T-helper 2 cell treated with Interferon-gamma antibody and Interleukin-4, amounts not matched to agents 100 ng/mL and 5 ng/mL, for 36 hours (primary cell): ENCODE measurements at regions not wholly inside any gene's neighbourhood (a gene's known extent, or its start where the extent isn't known, plus 50 kb on each side); places are given as distances from the start of the nearest gene placed in this dataset.
"Not testable (repeated sequence)": the region's sequence is repeated elsewhere in the genome, so short reads cannot be mapped to it uniquely, and the experiment has no call there.

ENCODE experiments used
- intact Hi-C: fragments of 100-400 bp; cut with micrococcal nuclease; formaldehyde crosslinking; loops from one replicate; pipeline ENCODE4 v1.15.1; 2023

DNA sequence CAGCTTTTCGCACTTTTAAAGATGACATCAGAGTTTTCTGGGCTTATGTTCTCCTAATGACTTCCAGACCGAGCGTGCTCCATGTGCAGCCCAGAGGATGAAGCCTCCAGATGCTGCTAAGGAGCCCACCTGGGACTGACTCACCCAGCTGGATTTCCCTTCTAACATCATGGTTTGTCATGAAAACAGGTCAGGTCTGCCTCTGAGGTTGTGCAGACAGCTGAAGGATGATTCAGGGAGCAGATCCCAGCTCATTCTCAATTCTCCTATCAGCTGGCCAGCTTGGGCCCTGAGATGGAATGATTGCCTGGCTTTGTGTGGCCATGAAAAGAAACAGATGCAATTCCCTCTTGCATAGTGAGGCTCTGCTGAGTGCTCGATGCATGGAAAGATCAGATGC, 123.9 kb upstream of the DUSP10 start:
- intact Hi-C loops = no loop called here

DNA sequence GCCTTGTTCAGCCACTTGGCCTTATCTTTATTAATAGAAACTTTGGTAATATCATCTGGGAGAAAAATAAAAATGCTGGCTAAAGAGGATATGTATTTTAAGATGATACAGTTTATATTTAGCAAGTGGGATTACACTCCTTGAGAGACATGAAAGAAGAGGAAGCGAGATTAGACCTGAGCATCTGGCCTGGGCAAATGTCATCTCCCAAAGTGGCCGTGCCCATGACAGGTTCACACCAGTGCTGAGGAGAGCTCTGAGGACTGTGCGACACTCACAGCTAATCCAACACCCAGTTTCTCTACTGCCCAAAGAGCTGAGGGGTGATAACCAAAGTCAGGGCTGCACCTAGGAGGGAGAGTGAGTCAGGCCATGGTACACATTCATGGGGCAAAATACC, 121.7 kb upstream of the DUSP10 start:
- intact Hi-C loops = no loop called here

DNA sequence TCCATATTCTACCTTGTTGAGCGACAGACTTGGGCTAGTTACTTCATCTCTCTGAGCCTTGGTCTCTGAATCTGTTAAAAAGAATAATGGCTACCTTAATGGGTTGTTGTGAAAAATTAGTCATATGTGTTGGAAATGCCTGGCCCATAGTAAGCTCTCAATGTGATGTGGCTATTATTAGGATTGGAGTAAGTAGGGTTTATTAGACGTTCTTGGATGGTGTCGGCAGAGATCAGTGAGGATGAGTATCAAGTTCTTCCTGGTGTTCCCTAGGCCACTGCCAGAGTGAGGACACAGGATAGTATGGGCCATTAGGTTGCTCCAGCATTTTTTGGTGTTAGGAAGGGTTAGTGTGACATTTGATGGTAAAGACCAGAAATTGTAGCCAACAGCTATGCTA, 121.1 kb upstream of the DUSP10 start:
- intact Hi-C loops = no loop called here

DNA sequence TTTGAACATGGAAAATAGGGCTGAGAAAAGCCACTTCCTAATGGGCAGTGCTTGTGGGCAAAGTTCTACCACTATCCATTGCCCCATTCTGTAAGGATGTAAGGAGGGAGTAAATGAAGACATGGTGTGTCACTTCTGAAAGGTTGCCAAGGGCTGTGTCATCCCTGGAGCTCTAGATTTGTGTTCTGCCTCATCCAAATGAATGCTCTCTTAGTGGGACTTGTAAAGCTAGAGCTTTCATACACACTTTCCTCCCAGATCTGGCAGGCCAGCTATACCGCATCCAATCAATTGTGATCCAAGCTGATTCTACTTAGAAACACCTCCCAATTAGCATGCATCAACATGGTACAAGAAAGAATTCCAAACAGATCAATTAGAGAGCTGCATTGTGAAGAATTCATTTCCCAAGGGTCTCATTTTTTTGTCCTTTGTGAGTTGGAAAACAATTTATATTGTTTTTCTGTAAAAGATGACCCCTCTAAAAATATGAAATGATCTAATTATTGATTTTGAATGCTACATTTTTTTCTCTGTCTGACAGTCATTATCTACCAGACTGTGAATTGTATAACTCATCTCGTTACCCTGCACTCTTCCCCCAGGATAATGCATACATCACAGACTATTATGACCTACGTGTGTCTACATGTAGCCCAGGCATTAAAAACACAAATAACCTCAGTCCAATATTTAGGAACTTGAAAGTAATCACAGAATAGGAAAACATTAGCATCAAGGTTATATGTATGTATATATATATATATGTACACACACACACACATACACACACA, 117.1 kb upstream of the DUSP10 start:
- intact Hi-C loops = no loop called here

DNA sequence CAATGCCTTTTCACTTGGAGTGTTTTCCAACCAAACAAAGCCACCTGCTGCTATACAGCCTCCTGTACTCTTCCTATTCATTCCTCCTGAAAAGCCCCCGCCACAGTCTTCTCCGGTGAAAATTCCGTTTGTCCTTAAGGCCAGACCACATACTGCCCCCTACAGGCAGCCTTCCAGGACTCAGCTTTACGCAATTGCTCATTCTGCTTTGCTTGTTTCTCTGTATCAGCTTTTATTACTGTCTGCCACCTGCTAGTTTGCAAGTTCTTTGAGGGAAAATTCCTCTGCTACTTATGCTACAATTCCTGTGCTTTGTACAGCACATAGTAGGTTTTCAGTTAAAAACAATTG, 115.2 kb upstream of the DUSP10 start:
- intact Hi-C loops = not testable (repeated sequence)

DNA sequence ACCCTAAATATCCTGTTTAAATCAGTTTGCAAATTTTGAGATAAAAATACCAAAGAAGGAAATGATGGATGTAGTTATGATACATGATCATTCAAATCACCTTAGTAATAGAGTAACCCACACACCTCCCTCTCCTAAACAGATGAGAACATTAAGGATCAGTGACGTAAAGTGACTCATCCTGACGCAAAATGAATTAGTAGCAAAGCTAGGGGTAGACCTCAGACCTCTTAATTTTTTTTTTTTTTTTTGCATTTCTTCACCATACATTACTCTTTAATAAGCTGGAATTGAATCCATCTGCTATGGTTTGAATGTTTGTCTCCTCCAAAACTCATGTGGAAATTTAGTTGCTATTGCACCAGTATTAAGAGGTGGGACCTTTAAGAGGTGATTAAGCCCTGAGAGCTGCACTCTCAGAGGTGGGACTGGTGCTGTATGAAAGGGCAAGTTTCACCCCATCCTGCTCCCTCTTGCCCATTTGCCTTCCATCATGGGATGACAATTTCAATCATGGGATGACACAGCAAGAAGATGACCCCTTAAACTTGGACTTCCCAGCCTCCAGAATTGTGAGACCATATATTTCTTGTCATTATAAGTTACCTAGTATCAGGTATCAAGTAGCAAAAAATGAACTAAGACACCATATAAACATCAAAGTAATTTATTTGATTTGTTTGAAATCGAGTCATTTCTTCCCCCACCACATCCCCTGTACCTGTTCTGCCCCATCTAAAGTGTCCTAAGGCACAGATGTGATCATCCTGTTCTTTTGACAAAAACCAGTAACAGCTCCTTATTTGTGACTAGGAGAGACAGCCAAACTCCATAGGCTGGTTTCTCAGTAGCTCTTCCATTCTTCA, 114.6 kb upstream of the DUSP10 start:
- intact Hi-C loops = no loop called here

DNA sequence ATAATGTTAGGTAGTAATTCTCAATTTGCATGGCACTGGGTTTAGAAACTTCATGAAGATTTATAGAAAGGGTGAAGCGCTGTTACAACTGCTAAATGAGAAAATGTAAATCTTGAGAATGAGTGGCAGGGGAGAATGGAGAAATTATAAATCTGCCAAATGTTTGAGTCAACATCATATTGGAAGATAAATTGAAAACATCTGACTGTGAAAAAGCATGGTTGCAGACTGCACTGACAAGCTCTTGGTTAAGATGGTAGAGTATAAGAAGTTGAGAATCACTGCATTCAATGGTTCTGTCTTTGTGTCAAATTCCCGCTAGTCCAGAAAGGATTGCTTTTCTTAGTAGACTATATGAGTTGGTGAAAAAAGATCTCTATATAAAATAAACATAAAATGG, 113.3 kb upstream of the DUSP10 start:
- intact Hi-C loops = no loop called here

DNA sequence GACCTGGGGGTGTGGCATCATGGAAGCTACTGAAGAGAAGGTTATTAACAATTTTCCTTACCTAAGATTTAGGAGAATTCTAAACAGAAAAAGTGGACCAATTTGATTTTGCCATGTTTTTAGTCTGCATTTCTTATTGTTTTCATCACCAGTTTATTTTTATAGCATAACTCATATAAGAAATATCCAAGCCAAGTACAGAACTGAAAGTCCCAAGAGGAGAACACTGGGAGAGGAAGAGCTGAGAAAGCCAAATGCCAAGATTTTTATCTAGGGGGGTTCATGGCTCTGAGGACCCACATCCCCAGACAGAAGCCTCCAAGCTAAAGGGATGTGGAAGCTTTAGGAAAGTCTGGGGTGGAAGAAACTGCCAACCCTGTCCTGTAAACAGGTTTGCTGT, 109.4 kb upstream of the DUSP10 start:
- intact Hi-C loops = no loop called here

DNA sequence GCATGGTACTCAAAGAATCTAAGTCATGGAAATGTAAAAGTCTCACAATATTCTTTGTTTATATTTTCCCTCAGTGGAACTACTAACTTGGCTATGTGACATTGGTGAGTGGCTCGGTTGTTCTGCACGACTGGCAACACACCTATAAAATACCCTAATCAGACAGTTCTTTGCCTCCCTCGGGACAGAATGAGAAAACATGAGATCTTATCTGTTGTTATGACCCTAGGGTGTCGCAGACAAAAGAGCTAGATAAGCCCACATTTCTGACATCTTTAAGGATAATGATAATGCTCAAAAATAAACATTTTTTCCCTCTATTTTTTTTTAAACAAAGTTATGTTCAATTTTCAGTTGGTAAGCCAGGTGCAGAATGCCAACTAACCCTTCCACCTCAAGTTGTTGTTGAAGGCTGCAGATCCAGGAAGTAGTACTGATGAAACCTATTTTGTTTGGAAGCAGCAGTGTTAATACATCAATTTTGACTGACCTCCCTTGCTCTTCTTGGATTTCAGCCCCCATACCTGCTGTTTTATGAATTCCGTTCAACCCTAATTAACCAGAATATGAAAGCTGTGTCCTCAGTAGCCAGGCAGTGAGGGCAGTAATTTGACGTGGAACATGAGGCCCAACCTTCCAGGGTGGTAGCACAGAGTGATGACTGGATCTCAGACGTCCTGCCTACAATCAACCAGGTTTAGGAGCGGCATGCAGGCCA, 108.7 kb upstream of the DUSP10 start:
- intact Hi-C loops = no loop called here

DNA sequence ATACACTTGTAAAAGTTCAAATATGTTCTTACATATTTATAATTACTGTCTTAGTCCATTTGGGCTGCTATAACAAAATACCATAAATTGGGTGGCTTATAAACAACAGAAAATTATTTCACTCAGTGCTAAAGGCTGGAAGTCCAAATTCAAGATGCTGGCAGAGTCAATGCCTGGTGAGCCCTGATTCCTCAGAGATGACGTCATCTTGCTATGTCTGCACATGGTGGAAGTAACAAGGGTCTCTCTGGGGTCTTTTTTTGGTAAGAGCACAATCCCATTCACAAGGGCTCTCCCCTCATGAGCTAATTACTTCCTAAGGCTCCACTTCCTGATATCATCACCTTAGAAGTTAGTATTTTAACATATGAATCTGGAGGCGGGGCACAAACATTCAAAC, 108.0 kb upstream of the DUSP10 start:
- intact Hi-C loops = no loop called here

DNA sequence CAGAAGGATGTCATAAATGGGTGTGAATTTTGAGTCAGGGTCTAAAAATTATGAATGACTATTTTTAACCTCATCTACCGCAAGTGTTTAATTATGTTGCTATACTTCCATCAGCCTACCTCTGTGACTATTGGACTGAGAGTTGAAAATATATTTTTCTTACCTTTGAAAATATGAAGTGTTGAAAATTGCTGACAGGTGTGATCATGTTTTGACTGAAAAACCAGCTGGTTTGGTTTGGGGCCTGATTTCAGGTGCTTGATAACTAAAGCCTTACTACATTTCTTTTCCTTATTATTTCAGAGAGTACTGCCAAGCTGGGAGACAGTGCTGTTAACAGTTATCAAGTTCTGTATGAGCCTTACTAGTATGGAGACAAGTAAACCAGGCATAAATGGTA, 107.2 kb upstream of the DUSP10 start:
- intact Hi-C loops = no loop called here

DNA sequence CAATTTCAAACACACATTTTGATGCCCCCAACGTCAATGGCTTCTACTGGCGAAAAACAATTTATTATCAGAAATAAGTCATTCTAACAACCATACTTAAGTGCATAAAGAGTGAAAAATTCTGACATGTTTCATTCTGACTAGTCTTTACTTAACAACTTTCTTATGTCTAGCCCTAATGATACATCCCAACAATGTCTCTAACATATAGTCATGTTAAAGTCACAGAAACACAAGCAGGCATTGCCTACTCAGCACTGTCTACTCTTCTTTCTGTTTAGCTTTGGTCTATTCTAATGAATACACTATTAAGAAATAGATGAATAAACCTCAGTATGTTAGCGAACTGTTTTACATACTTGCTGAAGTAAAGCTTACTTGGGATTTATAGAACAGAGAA, 105.8 kb upstream of the DUSP10 start:
- intact Hi-C loops = no loop called here

DNA sequence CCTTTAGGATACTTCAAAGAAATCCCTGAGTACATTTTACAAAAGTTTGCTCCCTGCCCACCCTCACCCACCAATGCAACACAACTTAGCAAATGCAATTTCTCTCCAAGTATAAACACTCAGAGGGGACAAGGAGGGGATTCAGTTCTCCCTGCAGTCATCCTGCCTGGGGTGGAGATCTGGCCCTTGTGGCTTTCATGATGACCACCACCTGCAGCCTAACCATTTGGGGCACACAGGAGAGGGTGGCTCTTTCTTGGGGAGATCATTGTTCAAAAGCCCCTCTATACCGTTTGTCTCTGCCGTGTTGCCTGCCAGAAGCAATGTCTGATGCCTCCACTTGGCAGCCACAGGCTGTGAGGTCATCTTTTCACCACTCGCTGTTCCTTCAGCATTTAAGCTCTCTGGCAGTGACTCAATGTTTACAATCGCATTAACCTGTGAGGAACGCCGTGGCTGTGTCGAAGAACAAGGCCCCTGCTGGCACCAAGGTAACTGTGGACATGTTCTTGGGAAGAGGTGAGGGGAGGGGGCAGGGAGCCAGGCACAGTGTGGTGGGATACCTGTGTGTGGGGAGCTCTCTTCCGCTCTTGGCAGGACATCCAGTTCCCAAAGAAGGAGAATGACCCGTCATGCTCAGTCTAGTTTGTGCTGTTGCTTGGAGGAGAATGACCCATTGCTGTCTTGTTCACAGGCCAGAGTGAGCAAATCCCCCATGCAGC, 103.9 kb upstream of the DUSP10 start:
- intact Hi-C loops = no loop called here

DNA sequence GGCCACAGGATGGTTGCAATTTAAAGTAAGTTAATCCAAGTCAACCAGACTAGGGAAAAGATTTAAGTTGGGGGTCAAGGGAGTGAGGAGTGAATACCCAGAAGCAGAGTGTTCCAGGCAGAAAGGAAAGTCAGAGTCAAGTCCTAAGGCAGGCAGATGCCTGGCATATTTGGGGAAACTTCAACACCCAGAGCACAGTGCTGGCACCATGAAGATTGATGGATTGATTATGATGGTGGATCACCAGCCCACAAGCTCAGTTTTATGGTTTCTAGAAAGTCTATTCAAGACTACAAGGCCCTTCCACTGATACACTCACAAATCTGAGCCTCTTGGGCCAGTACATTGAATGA, 100.1 kb upstream of the DUSP10 start:
- intact Hi-C loops = no loop called here

DNA sequence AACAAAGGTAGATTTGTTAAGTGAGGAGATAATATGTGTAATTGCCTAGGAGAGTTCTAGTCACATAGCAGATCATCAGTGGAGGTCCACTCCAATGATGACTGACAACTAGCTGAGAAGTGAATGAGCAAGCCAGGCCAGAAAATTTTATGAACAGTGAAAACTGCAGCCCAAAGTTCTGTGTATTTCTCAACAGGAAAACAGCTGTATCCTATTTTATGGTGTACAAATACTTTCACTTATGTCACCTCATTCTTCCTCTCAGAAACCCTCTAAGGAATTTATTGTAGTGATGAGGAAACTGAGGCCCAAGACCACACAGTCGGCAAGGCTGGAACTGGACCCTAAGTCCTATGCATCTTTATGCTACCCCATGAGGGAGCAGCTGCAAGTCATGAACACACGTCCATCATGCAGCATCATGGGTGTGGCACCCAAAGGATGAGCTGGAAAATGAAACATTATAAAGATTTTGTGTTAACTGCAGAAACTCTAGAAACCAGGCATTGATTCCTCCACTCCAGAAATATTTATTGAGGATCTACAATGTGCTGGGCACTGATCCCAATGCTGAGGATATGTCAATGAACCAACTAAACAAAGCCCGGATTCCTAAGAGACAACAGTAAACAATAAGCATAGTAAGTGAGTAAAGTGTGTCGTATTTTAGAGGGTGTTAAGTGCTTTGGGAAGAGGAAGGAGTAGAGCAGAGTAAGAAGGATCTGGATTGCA, 99.5 kb upstream of the DUSP10 start:
- intact Hi-C loops = no loop called here

DNA sequence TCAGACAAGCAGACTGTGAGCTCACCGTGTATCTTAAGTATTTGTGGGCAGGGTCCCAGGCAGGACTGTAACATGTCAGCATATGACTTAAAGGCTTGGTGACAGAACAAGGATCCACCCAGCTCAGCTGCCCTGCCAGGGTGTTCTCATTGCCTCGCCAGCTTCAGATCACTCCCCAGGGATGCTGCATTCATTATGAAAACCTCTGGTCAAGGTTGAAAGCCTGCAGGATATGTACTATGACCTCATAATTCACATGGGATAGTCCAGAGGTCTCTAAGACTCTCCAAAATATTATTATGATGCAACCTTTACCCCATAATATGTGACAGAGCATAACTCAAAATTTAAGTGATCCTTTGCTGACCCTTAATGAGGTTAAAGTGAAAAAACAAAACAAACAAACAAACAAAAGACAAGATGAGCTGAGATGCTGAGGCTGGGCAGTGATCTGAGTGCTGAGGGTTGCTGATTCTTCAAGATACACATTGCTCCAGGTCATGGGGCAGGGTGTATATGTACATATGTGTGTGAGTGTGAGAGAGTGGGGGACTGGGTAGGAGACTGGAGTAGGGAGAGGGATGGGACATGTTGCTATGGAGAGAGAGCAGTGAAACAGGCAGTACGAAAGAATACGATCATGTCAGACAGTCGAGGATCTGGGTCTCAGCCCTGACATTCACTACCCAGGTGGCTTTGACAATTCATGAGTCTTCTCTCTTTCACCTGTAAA, 98.8 kb upstream of the DUSP10 start:
- intact Hi-C loops = no loop called here

DNA sequence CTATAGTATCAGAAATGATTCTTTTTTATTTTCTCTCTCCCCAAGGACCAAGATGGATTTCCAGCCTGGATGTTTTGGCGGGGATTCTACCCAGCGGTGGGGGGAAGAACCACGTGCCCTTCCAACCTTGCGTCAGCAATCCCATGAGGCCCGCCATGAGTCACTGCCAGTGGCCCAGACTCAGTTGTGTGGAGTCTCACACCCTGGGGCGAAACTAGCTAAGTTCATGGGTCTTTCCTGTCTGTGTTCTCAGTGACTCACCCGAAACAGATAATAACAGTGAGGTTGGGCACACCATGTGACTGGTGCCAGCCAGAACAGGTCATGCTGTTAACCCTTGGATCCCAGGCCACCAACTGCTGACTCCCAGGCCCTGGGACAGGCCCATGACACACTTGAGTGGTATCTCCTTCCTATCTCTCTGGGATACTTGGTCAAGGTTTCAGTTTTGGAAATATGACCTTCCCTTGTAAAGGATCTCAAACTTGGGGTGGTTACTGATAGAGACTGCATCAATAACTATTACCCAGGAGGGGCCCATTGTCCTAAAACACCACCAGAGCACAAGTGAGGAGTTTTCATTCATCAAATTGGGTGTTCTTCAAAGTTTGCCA, 98.0 kb upstream of the DUSP10 start:
- intact Hi-C loops = loop anchor here (2.0 kb wide), 1 partner anchor 61 kb away; no protein-coding TSS in a partner anchor

DNA sequence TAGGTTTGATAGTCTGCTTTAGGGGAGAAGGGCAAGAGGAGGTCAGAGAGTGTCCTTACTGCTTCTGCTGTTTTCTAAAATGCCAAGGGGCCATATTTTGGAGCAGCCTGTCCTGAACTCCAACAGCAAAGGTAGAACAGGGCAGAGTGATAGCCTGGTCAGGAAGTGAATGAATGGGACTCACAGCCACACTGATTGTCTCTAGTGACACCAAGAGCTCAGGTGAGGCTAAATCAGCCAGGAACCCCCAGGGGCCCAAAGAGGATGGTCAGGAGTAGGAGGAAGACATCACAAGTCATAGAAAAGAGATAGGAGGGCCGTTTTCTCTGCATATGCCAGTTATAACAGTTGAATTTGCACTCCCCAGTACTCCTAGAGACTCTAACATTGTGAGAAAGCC, 97.4 kb upstream of the DUSP10 start:
- intact Hi-C loops = loop anchor here (2.0 kb wide), 1 partner anchor 61 kb away; no protein-coding TSS in a partner anchor

DNA sequence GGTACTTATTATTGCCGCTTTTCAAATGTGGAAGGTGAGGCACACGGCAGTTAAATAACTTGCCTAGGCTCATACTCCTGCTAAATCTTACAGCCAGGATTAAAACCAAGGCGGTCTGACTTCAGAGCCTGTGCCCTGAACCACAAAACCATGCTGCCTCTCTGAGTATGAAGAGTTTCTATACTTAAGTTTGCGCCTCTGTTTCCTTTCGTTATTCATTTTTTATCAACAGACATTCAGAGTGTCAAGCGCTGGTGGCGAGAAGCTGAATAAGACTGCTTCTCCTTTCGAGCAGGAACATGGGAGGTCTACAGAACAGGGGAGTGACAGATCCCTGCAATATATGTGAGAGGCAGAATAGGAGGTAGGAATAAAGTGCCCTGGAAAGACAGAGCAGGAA, 96.0 kb upstream of the DUSP10 start:
- intact Hi-C loops = loop anchor here (1.0 to 2.0 kb wide), 3 partner anchors 9 to 130 kb away; no protein-coding TSS in a partner anchor
